Keratinocyte (primary cell): ENCODE measurements at regions not wholly inside any gene's neighbourhood (a gene's known extent, or its start where the extent isn't known, plus 50 kb on each side); places are given as distances from the start of the nearest gene placed in this dataset.

Experiments
- DNase-seq: peaks from one replicate; pipeline ENCODE4 v3.0.0-alpha.2; 2011; ENCODE audit warnings: low read depth, missing footprints, low spot score
- FAIRE-seq: peaks from 2 replicates; lab custom pipeline; 2011; peaks lifted over from hg19 to GRCh38; lab: Jason Lieb, UNC
- H2AFZ ChIP-seq: 2 replicates; pipeline ENCODE4 v1.6.0; 2012; ENCODE audit warnings: low read length, control low read depth, inconsistent platforms; ENCODE audit not compliant: control insufficient read depth
- H3K27ac ChIP-seq: 2 replicates; pipeline ENCODE4 v1.5.1; 2011; ENCODE audit warnings: low read length; ENCODE audit not compliant: control insufficient read depth, insufficient read depth
- H3K27me3 ChIP-seq: 3 replicates; pipeline ENCODE4 v1.6.0; 2011; ENCODE audit warnings: low read length; ENCODE audit not compliant: control insufficient read depth, insufficient read depth; ENCODE audit errors: extremely low read depth
- H3K36me3 ChIP-seq, 2 experiments: 2 replicates in 1 of 2; 3 replicates in 1 of 2; pipeline ENCODE4 v1.5.1; 2011; ENCODE audit warnings: low read length in 2 of 2, mild to moderate bottlenecking in 1 of 2; ENCODE audit not compliant: control insufficient read depth in 2 of 2, insufficient read depth in 2 of 2; ENCODE audit errors: extremely low read depth in 1 of 2
- H3K4me1 ChIP-seq: 3 replicates; pipeline ENCODE4 v1.5.1; 2011; ENCODE audit warnings: low read length; ENCODE audit not compliant: control insufficient read depth, insufficient read depth; ENCODE audit errors: extremely low read depth
- H3K4me2 ChIP-seq: 3 replicates; pipeline ENCODE4 v1.6.0; 2011; ENCODE audit warnings: low read depth, low read length; ENCODE audit not compliant: control insufficient read depth, insufficient read depth; ENCODE audit errors: extremely low read depth
- H3K4me3 ChIP-seq, 3 experiments: fragments of 200-600 bp in 1 of 3; sonication (generic) in 1 of 3; 2 replicates in 2 of 3; 3 replicates in 1 of 3; pipeline ENCODE4 v1.5.1; 2011 to 2016; ENCODE audit warnings: low read length in 3 of 3, mild to moderate bottlenecking in 3 of 3, control low read depth in 2 of 3, inconsistent platforms in 1 of 3, low read depth in 1 of 3, mixed read lengths in 1 of 3, mixed run types in 1 of 3, moderate library complexity in 1 of 3; ENCODE audit not compliant: control insufficient read depth in 2 of 3, insufficient read depth in 2 of 3; ENCODE audit errors: extremely low read depth in 1 of 3
- H3K79me2 ChIP-seq: 2 replicates; pipeline ENCODE4 v1.6.0; 2012; ENCODE audit warnings: low read length; ENCODE audit not compliant: control insufficient read depth, insufficient read depth
- H3K9ac ChIP-seq: 3 replicates; pipeline ENCODE4 v1.6.0; 2011; ENCODE audit warnings: low read length; ENCODE audit not compliant: control insufficient read depth, insufficient read depth; ENCODE audit errors: extremely low read depth
- H3K9me1 ChIP-seq: 3 replicates; pipeline ENCODE4 v1.6.0; 2011; ENCODE audit warnings: low read length; ENCODE audit not compliant: control insufficient read depth, insufficient read depth; ENCODE audit errors: extremely low read depth
- H3K9me3 ChIP-seq: 2 replicates; pipeline ENCODE4 v1.5.1; 2012; ENCODE audit warnings: low read depth, low read length; ENCODE audit not compliant: control insufficient read depth
- H4K20me1 ChIP-seq: 3 replicates; pipeline ENCODE4 v1.6.0; 2011; ENCODE audit warnings: low read length; ENCODE audit not compliant: control insufficient read depth, insufficient read depth; ENCODE audit errors: extremely low read depth
- CTCF ChIP-seq, 3 experiments: IDR thresholded peaks in 1 of 3; conservative IDR thresholded peaks in 1 of 3; optimal IDR thresholded peaks in 1 of 3; 2 replicates in 2 of 3; 3 replicates in 1 of 3; pipeline versions ENCODE3 to v1.5.1; 2011; ENCODE audit warnings: low read length in 3 of 3, mild to moderate bottlenecking in 3 of 3, moderate library complexity in 2 of 3, control low read depth in 1 of 3, inconsistent platforms in 1 of 3; ENCODE audit not compliant: insufficient read depth in 2 of 3; ENCODE audit errors: extremely low read depth in 1 of 3
- EZH2 ChIP-seq: IDR thresholded peaks from one replicate; pipeline ENCODE4 v1.6.1; 2012; ENCODE audit warnings: inconsistent platforms, mild to moderate bottlenecking, low read length, moderate library complexity
- dilution Hi-C: fragments of 300-500 bp; cut with MboI; formaldehyde crosslinking; loops from one replicate; pipeline ENCODE4 v1.7.0; 2020; ENCODE audit warnings: low sequenced_read_pairs; ENCODE audit not compliant: extremely low pct_ligation_motif_present

- DNase-seq = no peak
- TF ChIP-seq CTCF (optimal IDR thresholded peaks at IDR 0.05 in 1 of 3, IDR thresholded peaks at IDR 0.05 in 1 of 3, conservative IDR thresholded peaks at IDR 0.05 in 1 of 3; ENCODE audit: extremely low read depth in 1 of 3, insufficient read depth in 2 of 3, low read length in 3 of 3) = no peak
- TF ChIP-seq EZH2 = no peak
- Histone ChIP-seq H3K4me1 (no peaks in the 10 kb centered on the region), H3K36me3 (no peaks in the 10 kb centered on the region), H3K79me2 (no peaks in the 10 kb centered on the region), H3K9ac (no peak overlapping the region), H2AFZ (no peak overlapping the region), H3K9me3 (no peaks in the 10 kb centered on the region), H4K20me1 (no peaks in the 10 kb centered on the region), H3K9me1 (no peaks in the 10 kb centered on the region), H3K27me3 (no peaks in the 10 kb centered on the region), H3K4me2 (no peak overlapping the region), H3K4me3 (no peak overlapping the region), H3K27ac (no peak overlapping the region)
- dilution Hi-C loops = no loop called here
- FAIRE-seq = no peak
These were observed 173.6 kb upstream of the CSF3R start for GRCh38 chr1:36656271-36656670.

- H2AFZ ChIP-seq = no peak overlapping the region
- no peaks in the 10 kb centered on the region for H3K27me3 ChIP-seq
- dilution Hi-C loops = no loop called here
- H4K20me1 ChIP-seq = peaks cover 4% of the 10 kb centered on the region
- no peaks in the 10 kb centered on the region for H3K36me3 ChIP-seq
- no peaks in the 10 kb centered on the region for H3K4me1 ChIP-seq
- H3K9ac ChIP-seq = no peak overlapping the region
- H3K9me1 ChIP-seq = no peaks in the 10 kb centered on the region
- FAIRE-seq = no peak
- no peak for DNase-seq
- no peak overlapping the region for H3K27ac ChIP-seq
- no peaks in the 10 kb centered on the region for H3K9me3 ChIP-seq
- TF ChIP-seq EZH2 (no peak), CTCF (optimal IDR thresholded peaks at IDR 0.05 in 1 of 3, IDR thresholded peaks at IDR 0.05 in 1 of 3, conservative IDR thresholded peaks at IDR 0.05 in 1 of 3; ENCODE audit: extremely low read depth in 1 of 3, insufficient read depth in 2 of 3, low read length in 3 of 3) (no peak)
- no peak overlapping the region for H3K4me2 ChIP-seq
- H3K79me2 ChIP-seq = no peaks in the 10 kb centered on the region
- H3K4me3 ChIP-seq = no peak overlapping the region
These were observed 171.9 kb upstream of the CSF3R start for GRCh38 chr1:36654586-36654985.
